NCI-H1105 (cell line): ENCODE measurements at regions not wholly inside any gene's neighbourhood (a gene's known extent, or its start where the extent isn't known, plus 50 kb on each side); places are given as distances from the start of the nearest gene placed in this dataset.
A peak's percentile ranks its signal among the peaks of the same experiment; 100 is the strongest.

Experiments
- DNase-seq: peaks from one replicate; lab custom pipeline; 2025; lab: John Stamatoyannopoulos, UW

GRCh38 chr6:51541847-51542246 lies 545.6 kb downstream of the PKHD1 start:
- peak; percentile 76 for DNase-seq

- DNase-seq, result no peak
Measured at GRCh38 chr6:51542475-51542874, 544.9 kb downstream of the PKHD1 start.

GRCh38 chr6:51550243-51550642 lies 537.2 kb downstream of the PKHD1 start:
- DNase-seq, result no peak

DNA sequence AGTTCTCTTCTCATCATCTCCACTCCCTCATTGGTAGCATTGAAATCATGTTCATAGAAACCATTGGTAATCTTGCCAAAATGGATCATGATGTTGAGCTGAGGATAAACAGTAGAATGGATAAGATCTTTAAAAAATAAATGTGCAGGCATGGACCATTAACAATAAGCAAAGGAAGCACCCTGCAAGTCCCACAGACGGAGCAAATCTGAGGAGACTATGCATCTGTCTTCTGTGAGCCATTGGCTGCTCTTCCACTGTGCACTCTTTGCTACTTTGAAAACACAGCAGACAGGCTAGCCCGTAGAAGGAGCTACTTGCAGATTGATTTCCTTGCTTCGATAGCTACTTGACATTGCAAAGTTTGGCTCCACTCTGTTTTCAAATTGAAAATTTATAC lies 535.0 kb downstream of the PKHD1 start:
- no peak for DNase-seq

GRCh38 chr6:51553246-51554015 lies 534.0 kb downstream of the PKHD1 start:
- DNase-seq, result no peak

GRCh38 chr6:51554029-51554428 lies 533.4 kb downstream of the PKHD1 start:
- DNase-seq, result no peak

GRCh38 chr6:51559059-51559458 lies 528.4 kb downstream of the PKHD1 start:
- no peak for DNase-seq

DNA sequence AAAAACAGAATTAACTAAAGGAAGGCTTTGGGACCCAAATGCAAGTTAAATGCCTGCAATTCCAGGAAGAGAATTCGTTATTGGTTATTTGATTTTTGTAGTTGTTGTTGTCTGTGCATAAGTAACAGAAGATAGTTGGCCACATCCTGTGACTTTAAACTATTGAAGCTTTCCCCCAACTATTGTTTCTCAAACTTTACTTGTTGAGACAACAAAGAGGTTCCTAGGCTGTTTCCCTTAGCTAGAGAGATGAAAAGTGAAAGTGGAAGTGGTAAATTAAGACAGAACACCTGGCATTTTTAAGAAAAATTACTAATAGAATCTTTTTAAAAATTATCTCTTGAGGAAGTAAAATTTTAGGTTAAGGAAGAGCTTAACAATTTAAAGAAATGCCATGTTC lies 525.2 kb downstream of the PKHD1 start:
- DNase-seq, result no peak
